Gastroesophageal sphincter (tissue), 3 donors: ENCODE measurements at regions not wholly inside any gene's neighbourhood (a gene's known extent, or its start where the extent isn't known, plus 50 kb on each side); places are given as distances from the start of the nearest gene placed in this dataset.

ENCODE experiments used
- EP300 ChIP-seq: sonication (generic); formaldehyde crosslinking; IDR thresholded peaks from one replicate; pipeline ENCODE4 v1.6.1; 2017; ENCODE audit warnings: antibody characterized with exemption, mild to moderate bottlenecking
- POLR2A ChIP-seq, 2 donors: fragments of 450-650 bp; IDR thresholded peaks; one replicate each; pipeline ENCODE4 v1.6.1; 2017; ENCODE audit warnings: antibody characterized with exemption in 2 of 2, mild to moderate bottlenecking in 2 of 2, moderate library complexity in 1 of 2
- POLR2AphosphoS5 ChIP-seq: sonication (generic); formaldehyde crosslinking; IDR thresholded peaks from one replicate; pipeline ENCODE4 v1.6.1; 2017; ENCODE audit warnings: antibody characterized with exemption
- TF ChIP-seq, protein P1 (sequence below), 4 experiments: fragments of 200-600 bp in 2 of 4; fragments of 450-650 bp in 2 of 4; sonication (generic) in 1 of 4; IDR thresholded peaks; one replicate each; pipeline ENCODE4 v1.5.1; 2017 to 2019; ENCODE audit warnings: antibody characterized with exemption in 4 of 4, mild to moderate bottlenecking in 2 of 4, moderate library complexity in 2 of 4

DNA sequence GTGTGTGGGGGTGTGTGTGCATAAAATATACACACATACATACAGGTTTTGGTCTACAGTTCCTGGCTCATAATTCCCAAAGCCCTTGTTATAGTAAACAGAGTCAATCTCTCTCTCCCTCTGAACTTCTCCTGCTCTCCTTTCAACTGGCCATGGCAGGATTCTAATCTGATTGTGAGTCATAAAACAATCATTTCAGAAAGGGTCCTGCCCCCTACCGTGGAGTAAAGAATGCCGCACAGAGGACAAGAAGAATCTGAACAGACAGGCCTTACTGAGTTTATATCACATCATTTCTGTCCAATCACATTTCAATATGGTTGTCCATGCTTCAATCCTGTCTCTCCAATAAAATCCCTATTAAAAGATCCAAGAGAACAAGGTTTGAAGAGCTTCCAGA, 416.9 kb downstream of the FRK start:
- TF ChIP-seq, protein P1, sequence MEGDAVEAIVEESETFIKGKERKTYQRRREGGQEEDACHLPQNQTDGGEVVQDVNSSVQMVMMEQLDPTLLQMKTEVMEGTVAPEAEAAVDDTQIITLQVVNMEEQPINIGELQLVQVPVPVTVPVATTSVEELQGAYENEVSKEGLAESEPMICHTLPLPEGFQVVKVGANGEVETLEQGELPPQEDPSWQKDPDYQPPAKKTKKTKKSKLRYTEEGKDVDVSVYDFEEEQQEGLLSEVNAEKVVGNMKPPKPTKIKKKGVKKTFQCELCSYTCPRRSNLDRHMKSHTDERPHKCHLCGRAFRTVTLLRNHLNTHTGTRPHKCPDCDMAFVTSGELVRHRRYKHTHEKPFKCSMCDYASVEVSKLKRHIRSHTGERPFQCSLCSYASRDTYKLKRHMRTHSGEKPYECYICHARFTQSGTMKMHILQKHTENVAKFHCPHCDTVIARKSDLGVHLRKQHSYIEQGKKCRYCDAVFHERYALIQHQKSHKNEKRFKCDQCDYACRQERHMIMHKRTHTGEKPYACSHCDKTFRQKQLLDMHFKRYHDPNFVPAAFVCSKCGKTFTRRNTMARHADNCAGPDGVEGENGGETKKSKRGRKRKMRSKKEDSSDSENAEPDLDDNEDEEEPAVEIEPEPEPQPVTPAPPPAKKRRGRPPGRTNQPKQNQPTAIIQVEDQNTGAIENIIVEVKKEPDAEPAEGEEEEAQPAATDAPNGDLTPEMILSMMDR (IDR thresholded peaks at IDR 0.05): no peak
- TF ChIP-seq POLR2A (IDR thresholded peaks at IDR 0.05) (no peak), POLR2AphosphoS5 (no peak), EP300 (no peak)
